Activated CD4-positive, alpha-beta T cell treated with anti-CD3 and anti-CD28 coated beads, Interleukin-2, amount 50 U/mL, for 48 hours (primary cell): ENCODE measurements at regions not wholly inside any gene's neighbourhood (a gene's known extent, or its start where the extent isn't known, plus 50 kb on each side); places are given as distances from the start of the nearest gene placed in this dataset.
A peak's percentile ranks its signal among the peaks of the same experiment; 100 is the strongest.
"Not testable (repeated sequence)": the region's sequence is repeated elsewhere in the genome, so short reads cannot be mapped to it uniquely, and the experiment has no call there.

Experiments
- DNase-seq, 2 experiments: peaks; one replicate each; pipeline ENCODE4 v3.0.0-alpha.2; 2020

DNA sequence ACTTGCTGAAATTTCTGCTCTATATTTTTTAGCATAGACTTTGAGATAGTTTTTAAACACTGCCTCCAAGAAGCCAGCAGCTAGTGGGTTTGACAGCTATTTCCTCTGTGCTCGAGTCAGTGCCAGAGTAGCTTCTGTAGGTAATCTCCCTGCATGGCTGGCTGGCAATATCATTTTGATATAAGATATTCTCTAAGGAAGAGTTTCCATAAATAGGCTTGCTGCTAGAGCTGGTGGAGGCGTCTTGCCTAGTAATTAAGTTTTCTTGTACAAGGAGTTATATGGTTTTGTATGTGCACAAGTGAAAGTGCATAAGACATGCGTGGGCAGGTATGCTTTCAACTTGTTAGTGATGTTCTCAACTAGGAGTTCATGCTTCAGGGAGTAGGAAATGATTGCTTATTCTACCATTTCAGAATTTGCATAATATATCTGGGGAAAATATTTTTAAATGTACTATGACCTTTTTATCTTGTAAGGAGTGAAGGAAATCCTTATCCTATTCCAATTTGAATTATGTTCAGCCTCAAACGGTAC, 74.1 kb upstream of the CCL21 start:
- DNase-seq = no peak

GRCh38 chr9:34782372-34782771, 72.4 kb upstream of the CCL21 start:
- DNase-seq = no peak

- DNase-seq = no peak
Observed at GRCh38 chr9:34777666-34778065, 67.7 kb upstream of the CCL21 start.

DNA sequence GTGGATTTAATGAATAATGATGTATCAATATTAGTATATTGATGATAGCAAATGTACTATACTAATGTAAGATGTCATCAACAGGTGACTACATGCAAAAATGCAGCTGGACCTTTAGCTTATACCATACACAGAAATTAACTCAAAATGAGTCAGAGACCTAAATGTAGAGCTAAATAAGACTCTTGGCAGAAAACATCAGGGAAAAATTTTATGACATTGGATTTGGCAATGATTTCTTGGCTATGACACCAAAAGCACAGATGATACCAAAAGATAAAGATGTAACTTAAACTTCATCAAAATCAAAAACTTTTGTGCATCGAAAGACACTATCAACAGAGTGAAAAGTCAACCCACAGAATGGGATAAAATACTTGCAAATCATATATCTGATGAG, 64.0 kb upstream of the CCL21 start:
- no peak for DNase-seq

GRCh38 chr9:34773306-34773910, 63.5 kb upstream of the CCL21 start:
- no peak for DNase-seq

DNA sequence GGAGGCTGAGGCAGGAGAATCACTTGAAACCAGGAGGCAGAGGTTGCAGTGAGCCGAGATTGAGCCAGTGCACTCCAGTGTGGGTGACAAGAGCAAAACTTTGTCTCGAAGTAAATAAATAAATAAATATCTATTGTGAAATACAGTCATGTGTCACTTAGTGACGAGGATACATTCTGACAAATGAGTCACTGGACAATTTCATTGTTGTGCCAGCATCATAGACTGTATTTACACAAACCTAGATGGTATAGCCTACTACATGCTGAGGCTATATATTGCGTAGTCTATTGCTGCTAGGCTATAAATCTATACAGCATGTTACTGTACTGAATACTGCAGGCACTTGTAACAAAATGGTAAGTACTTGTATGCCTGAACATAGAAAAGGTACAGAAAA, 61.1 kb upstream of the CCL21 start:
- no peak for DNase-seq

DNA sequence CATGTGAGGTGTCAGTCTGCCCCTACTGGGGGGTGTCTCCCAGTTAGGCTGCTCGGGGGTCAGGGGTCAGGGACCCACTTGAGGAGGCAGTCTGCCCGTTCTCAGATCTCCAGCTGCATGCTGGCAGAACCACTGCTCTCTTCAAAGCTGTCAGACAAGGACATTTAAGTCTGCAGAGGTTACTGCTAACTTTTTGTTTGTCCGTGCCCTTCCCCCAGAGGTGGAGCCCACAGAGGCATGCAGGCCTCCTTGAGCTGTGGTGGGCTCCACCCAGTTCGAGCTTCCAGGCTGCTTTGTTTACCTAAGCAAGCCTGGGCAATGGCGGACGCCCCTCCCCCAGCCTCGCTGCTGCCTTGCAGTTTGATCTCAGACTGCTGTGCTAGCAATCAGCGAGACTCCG, 57.2 kb upstream of the CCL21 start:
- DNase-seq = not testable (repeated sequence)

- DNase-seq = peak; percentile 54 to 63
Observed at GRCh38 chr9:34760196-34761040, 50.5 kb upstream of the CCL21 start.
